Fibroblast of skin of back (primary cell): ENCODE measurements at regions not wholly inside any gene's neighbourhood (a gene's known extent, or its start where the extent isn't known, plus 50 kb on each side); places are given as distances from the start of the nearest gene placed in this dataset.
"Not testable (repeated sequence)": the region's sequence is repeated elsewhere in the genome, so short reads cannot be mapped to it uniquely, and the experiment has no call there.

Experiments
- DNase-seq: peaks from one replicate; pipeline ENCODE4 v3.0.0-alpha.2; 2013

DNA sequence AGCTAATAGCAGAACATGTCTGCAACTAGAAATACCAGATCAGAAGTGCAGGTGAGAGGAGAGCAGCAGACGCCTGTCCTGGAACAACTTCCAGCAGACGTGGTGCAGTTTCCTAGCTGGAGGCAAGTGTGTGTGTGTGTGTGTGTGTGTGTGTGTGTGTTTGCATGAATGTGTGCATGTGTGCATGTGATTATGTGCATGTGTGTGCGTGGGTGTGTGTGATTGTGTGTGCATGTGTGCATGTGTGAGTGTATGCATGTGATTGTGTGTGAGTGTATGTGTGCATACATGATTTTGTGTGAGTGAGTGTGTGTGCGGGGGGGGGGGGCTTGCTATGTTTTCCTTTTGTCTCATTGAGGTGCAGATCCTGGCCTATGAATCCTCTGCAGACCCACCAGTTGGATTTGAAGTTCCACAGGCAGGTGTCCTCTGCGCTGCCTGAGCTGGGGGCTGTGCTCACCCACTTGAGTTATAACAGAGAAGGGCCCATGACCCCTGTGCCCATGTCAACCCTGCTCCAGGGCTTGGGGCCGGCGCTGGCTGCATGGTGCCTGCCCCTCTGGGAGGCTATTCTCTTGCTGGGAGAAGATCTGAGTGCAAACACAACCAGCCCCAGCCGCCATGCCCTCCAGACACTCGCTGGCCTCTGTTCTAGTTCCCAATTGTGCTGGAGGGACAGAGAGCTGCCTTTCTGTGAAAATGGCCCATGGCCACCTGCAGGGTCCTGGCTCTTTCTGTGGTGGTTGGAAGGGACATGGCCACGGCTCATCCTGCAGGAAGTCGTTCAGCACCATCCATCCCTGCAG is 821.3 kb downstream of the BRD1 start:
- no peak for DNase-seq

DNA sequence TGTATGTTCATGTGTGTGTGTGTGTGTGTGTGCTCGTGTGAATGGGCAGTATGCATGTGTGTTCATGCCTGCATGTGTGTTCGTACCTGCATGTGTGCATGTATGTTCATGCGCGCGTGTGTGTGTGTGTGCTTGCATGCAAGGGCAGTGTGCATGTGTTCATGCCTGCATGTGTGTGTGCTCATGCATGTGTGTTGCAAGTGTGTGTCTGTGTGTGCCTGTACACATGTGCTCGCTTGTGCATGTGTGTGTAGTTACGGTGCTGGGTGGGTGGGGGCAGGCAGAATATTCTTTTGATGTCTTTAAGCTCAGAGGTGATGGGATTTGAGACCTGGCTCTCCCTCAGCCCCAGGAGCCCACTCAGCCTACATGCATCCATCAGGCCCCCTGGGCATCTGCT is 822.1 kb downstream of the BRD1 start:
- no peak for DNase-seq

DNA sequence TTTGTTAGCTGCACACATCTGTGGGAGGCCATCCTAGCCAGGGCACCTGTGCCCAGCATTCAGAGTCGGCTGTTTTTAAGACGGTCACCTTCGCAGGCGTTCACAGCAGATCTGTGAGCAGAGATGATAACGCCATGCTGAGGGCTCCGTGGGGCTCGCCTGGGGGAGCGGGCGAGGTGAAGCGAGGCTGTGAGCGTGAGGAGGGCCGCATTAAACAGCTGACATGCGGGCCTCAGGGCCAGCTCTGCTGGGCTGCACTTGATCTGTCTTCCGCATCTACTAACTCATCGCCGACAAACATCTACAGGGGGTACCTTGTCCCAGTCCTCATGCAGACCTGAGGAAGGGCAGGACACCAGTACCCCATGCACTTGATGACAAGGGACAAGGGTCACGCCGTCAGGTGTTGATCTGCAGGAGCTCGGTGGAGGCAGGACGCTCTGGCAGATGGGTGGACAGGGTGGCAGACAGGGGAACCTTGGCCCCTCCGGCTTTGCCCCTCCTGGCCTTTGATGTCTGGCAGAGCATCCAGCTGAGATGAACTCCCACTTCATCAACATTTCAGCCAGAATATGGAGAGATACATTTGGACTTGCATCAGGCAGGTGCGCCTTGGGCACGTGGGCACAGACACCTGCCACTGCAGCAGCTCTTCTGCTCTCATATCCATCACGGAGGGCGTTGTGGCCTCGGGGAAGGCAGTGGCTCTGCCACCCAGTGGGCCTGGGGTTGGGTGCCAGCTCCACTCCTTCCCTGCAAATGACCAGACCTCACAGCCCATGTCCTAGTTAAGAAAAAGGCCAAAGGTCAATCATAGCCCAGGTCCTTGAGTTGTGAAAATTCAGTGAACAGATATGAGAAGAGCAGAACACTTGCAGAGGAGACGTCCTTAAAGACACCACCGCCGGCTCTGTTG is 822.9 kb downstream of the BRD1 start:
- no peak for DNase-seq

- DNase-seq = not testable (repeated sequence)
Observed at GRCh38 chr22:48997605-48998004, 830.1 kb downstream of the BRD1 start.

DNA sequence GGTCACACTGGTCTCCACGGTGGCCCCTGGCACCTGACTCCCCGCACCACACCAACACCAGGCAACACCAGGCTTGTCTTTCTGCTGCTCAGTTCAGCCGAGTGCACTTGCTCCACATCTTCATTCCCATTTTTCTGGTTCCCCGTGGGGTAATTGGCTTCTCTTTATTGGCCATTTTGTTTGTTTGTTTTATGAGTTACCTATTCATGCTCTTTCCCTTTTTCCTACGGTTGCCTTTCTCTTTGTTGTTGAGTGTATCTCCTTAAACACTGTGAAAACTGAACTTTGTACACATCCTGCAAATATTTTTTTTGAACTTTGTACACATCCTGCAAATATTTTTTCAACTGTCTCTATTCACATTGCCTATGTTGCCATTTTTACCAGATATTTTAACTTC is 834.0 kb downstream of the BRD1 start:
- no peak for DNase-seq

GRCh38 chr22:48984639-48985038 is 843.0 kb downstream of the BRD1 start:
- no peak for DNase-seq

- no peak for DNase-seq
Observed at GRCh38 chr22:48982321-48982905, 845.3 kb downstream of the BRD1 start.

GRCh38 chr22:48981371-48982061 is 846.2 kb downstream of the BRD1 start:
- DNase-seq = no peak

- DNase-seq = no peak
Observed at GRCh38 chr22:48980918-48981317, 846.8 kb downstream of the BRD1 start.

GRCh38 chr22:48980409-48980808 is 847.3 kb downstream of the BRD1 start:
- no peak for DNase-seq

DNA sequence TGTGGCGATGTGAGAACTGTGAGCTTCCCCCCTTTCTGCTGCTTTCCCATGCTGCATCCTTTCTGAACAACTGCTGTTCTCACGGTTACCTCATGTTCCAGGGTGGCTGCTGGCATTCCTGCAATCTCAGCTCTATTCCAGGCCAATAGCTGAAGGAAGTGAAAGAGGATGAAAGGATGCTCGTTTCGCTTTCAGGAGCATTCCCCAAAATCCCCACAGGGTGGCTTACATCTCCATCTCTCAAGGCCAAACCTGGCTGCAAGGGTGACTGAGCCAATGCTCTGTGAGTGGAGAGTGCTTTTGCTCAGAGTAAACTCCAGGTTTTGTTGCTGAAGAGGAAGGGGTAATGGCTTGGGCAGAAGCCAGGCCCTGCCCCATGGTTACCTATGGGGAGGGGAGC is 848.2 kb downstream of the BRD1 start:
- peak; percentile 17 for DNase-seq

GRCh38 chr22:48976556-48977535 is 850.8 kb downstream of the BRD1 start:
- no peak for DNase-seq

DNA sequence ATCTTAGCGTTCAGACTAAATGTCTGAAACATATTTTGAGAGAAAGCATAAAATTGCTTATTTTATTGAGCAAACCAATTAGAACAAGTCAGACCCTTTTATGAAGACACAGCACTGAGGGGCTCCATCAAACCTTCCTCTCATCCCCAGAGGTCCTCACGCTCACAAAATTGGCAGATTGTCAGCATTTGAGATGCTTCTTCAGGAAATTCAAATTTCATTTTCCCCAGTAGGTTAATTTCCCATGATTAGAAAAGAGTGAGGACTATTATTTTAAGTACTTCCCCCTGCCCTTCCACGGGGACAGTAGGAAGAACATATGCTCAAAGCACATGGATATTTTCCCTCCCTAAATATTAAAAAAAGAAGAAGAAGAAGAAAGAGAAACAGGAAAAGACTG is 851.8 kb downstream of the BRD1 start:
- DNase-seq = no peak

- DNase-seq = no peak
Observed at GRCh38 chr22:48975316-48975741, 852.3 kb downstream of the BRD1 start.

- DNase-seq = no peak
Observed at GRCh38 chr22:48974443-48975315, 853.0 kb downstream of the BRD1 start.

- DNase-seq = no peak
Observed at GRCh38 chr22:48973694-48974041, 854.0 kb downstream of the BRD1 start.

- no peak for DNase-seq
Observed at GRCh38 chr22:48972979-48973693, 854.5 kb downstream of the BRD1 start.

GRCh38 chr22:48968201-48968959 is 859.3 kb downstream of the BRD1 start:
- DNase-seq = no peak

DNA sequence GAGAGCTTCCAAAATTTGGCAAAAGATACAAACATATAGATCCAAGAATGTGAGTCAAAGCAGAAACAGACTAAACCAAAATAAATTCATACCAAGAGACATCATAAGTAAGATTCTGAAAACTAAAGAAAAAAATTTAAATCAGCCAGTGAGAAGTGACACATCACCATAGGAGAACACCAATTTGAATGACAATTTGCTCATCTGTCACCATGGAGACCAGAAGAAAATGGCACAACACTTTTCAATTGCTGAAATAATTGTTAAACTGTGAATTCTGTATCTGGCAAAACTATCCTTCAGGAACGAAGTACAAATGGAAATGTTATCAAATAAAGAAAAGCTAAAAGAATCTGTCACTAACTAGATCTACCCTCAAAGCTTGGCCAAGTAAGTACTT is 864.3 kb downstream of the BRD1 start:
- DNase-seq = no peak
